ENCODE measurements at regions not wholly inside any gene's neighbourhood (a gene's known extent, or its start where the extent isn't known, plus 50 kb on each side); places are given as distances from the start of the nearest gene placed in this dataset.

DNA sequence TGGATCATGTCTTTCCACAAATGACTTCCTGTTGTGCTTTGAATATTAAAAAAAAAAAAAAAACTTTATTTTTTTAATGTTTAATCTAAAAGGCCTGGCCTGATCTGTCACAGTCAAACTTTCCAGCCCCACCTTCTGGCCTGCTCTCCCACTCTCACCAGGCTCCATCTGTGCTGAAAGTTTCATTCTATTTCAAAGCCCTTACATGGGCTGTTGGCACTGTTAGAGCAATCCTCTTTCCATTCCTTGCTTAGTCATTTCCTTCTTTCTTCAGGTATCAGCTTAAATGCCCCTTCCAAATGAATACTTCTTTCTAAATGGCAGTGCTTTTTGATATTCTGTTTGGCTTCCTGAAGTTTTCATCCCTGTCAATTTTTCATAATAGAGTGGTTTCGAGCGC lies 1104.8 kb upstream of the C9orf72 start:
- TF ChIP-seq FOS (IDR thresholded peaks at IDR 0.05; ENCODE audit: low read depth, low read length) (no peak), POLR2A (IDR thresholded peaks at IDR 0.05; ENCODE audit: low read depth, low read length) (no peak)
